SK-N-SH (cell line): ENCODE measurements at regions not wholly inside any gene's neighbourhood (a gene's known extent, or its start where the extent isn't known, plus 50 kb on each side); places are given as distances from the start of the nearest gene placed in this dataset.

Experiments used
- CTCF ChIA-PET: fragments of 300-600, 350-600 bp; formaldehyde crosslinking; extraction: SDS; loops from one replicate; lab custom pipeline; 2021; lab: Yijun Ruan, JAX
- POLR2A ChIA-PET: fragments of 350-600 bp; sonication (Branson Sonifier 250); formaldehyde crosslinking; extraction: SDS; loops from one replicate; lab custom pipeline; 2020; ENCODE audit warnings: antibody characterized with exemption, inconsistent platforms; lab: Yijun Ruan, JAX
- DNase-seq: peaks from one replicate; pipeline ENCODE4 v3.0.0; 2012
- H2AFZ ChIP-seq: fragments of 200-600 bp; sonication (generic); 2 replicates; pipeline ENCODE4 v1.8.1; 2016; ENCODE audit warnings: antibody characterized with exemption, mild to moderate bottlenecking, low read depth
- H3F3A ChIP-seq: fragments of 200-600 bp; sonication (generic); replicated peaks from 2 replicates; pipeline ENCODE3; 2016; ENCODE audit warnings: antibody characterized with exemption, mild to moderate bottlenecking; ENCODE audit not compliant: insufficient read depth
- H3K27ac ChIP-seq, 2 experiments: fragments of 200-500 bp in 1 of 2; fragments of 200-600 bp in 1 of 2; sonication (Bioruptor generic) in 1 of 2; sonication (generic), shearing (Covaris generic) in 1 of 2; 2 replicates each; pipeline versions ENCODE4 v1.5.1 to v1.6.1; 2014 to 2016; ENCODE audit warnings: low read depth in 2 of 2, inconsistent platforms in 1 of 2, low read length in 1 of 2, mild to moderate bottlenecking in 1 of 2, mixed read lengths in 1 of 2
- H3K27me3 ChIP-seq: fragments of 200-600 bp; sonication (generic), shearing (Covaris generic); 2 replicates; pipeline ENCODE4 v1.6.1; 2016; ENCODE audit warnings: mixed run types; ENCODE audit not compliant: insufficient read depth
- H3K36me3 ChIP-seq, 2 experiments: fragments of 200-500 bp in 1 of 2; fragments of 200-600 bp in 1 of 2; sonication (Bioruptor generic) in 1 of 2; sonication (generic) in 1 of 2; replicated peaks in 1 of 2; 2 replicates each; pipeline versions ENCODE3 to v1.5.1; 2014 to 2016; ENCODE audit warnings: low read length in 1 of 2, mild to moderate bottlenecking in 1 of 2; ENCODE audit not compliant: insufficient read depth in 2 of 2, control insufficient read depth in 1 of 2
- H3K4me1 ChIP-seq, 2 experiments: fragments of 200-500 bp in 1 of 2; fragments of 200-600 bp in 1 of 2; sonication (Bioruptor generic) in 1 of 2; sonication (generic), shearing (Covaris generic) in 1 of 2; 2 replicates each; pipeline versions ENCODE4 v1.5.1 to v1.6.1; 2014 to 2016; ENCODE audit warnings: low read depth in 1 of 2, low read length in 1 of 2, mixed run types in 1 of 2; ENCODE audit not compliant: insufficient read depth in 2 of 2, control insufficient read depth in 1 of 2
- H3K4me2 ChIP-seq: fragments of 200-600 bp; sonication (generic), shearing (Covaris generic); 2 replicates; pipeline ENCODE4 v1.6.1; 2017; ENCODE audit warnings: mixed run types
- H3K4me3 ChIP-seq, 2 experiments: fragments of 200-500 bp in 1 of 2; fragments of 200-600 bp in 1 of 2; sonication (Bioruptor generic) in 1 of 2; sonication (generic), shearing (Covaris generic) in 1 of 2; 2 replicates each; pipeline versions ENCODE4 v1.5.1 to v1.8.1; 2014 to 2016; ENCODE audit warnings: low read depth in 2 of 2, inconsistent platforms in 1 of 2, low read length in 1 of 2, mild to moderate bottlenecking in 1 of 2, mixed read lengths in 1 of 2, moderate library complexity in 1 of 2
- H3K79me2 ChIP-seq: fragments of 200-600 bp; sonication (generic); 2 replicates; pipeline ENCODE4 v1.8.1; 2017; ENCODE audit warnings: mild to moderate bottlenecking; ENCODE audit not compliant: insufficient read depth
- H3K9ac ChIP-seq: fragments of 200-600 bp; sonication (generic); 2 replicates; pipeline ENCODE4 v1.6.1; 2017; ENCODE audit warnings: mixed run types
- H3K9me2 ChIP-seq: fragments of 200-600 bp; sonication (generic); 2 replicates; pipeline ENCODE4 v1.6.1; 2017; ENCODE audit warnings: mixed run types
- H3K9me3 ChIP-seq: fragments of 200-600 bp; sonication (generic); 2 replicates; pipeline ENCODE4 v1.6.1; 2017; ENCODE audit warnings: mixed run types, mild to moderate bottlenecking, moderate library complexity
- H4K20me1 ChIP-seq: fragments of 200-600 bp; sonication (generic); 2 replicates; pipeline ENCODE4 v1.6.1; 2017; ENCODE audit warnings: mild to moderate bottlenecking, mixed run types; ENCODE audit not compliant: insufficient read depth
- EP300 ChIP-seq, 2 experiments: IDR thresholded peaks; 2 replicates each; pipeline versions ENCODE4 v1.4.0 to v1.6.1; 2012; ENCODE audit warnings: borderline replicate concordance in 1 of 2, low read depth in 1 of 2, low read length in 1 of 2
- EZH2phosphoT487 ChIP-seq: fragments of 200-600 bp; sonication (generic); IDR thresholded peaks from 2 replicates; pipeline ENCODE4 v1.6.1; 2017; ENCODE audit warnings: low read depth, mixed run types, mild to moderate bottlenecking, antibody characterized with exemption, moderate library complexity, borderline replicate concordance
- FOSL2 ChIP-seq: IDR thresholded peaks from 2 replicates; pipeline ENCODE4 v1.4.0; 2012; ENCODE audit warnings: low read depth, mild to moderate bottlenecking, moderate library complexity, borderline replicate concordance
- GATA2 ChIP-seq: sonication (generic); formaldehyde crosslinking; IDR thresholded peaks from 2 replicates; pipeline ENCODE4 v1.5.0; 2020; ENCODE audit warnings: mild to moderate bottlenecking, missing genetic modification reagents
- MXI1 ChIP-seq: IDR thresholded peaks from 2 replicates; pipeline ENCODE4 v1.6.1; 2012; ENCODE audit warnings: mild to moderate bottlenecking, low read depth, low read length, improper control_type of control experiment
- NFIC ChIP-seq: IDR thresholded peaks from 2 replicates; pipeline ENCODE4 v1.4.0; 2012; ENCODE audit warnings: borderline replicate concordance
- POLR2AphosphoS5 ChIP-seq: IDR thresholded peaks from 2 replicates; pipeline ENCODE4 v1.6.1; 2012; ENCODE audit warnings: low read depth, low read length
- RAD21 ChIP-seq: IDR thresholded peaks from 2 replicates; pipeline ENCODE4 v1.6.1; 2012; ENCODE audit warnings: mild to moderate bottlenecking, low read length
- RXRA ChIP-seq: IDR thresholded peaks from 2 replicates; pipeline ENCODE4 v1.4.0; 2012; ENCODE audit warnings: low read depth, mild to moderate bottlenecking, borderline replicate concordance
- SMC3 ChIP-seq: IDR thresholded peaks from 2 replicates; pipeline ENCODE4 v1.6.1; 2012; ENCODE audit warnings: low read depth, low read length, improper control_type of control experiment
- TEAD4 ChIP-seq: IDR thresholded peaks from 2 replicates; pipeline ENCODE4 v1.4.0; 2012; ENCODE audit warnings: mild to moderate bottlenecking, borderline replicate concordance; ENCODE audit not compliant: insufficient read depth
- WGBS: methylation state at CpG from one replicate; pipeline ENCODE4 v1.1.6; 2017; ENCODE audit warnings: low lambda C conversion rate; 5-methylcytosine and 5-hydroxymethylcytosine counted together
- TF ChIP-seq, protein P1 (sequence below): fragments of 150-350 bp; IDR thresholded peaks from 2 replicates; pipeline ENCODE4 v1.6.1; 2016; ENCODE audit warnings: mild to moderate bottlenecking, low read depth, low read length
- TF ChIP-seq, protein P2 (sequence below): IDR thresholded peaks from 2 replicates; pipeline ENCODE4; 2012
- TF ChIP-seq, protein P3 (sequence below): fragments of 150-350 bp; IDR thresholded peaks from 2 replicates; pipeline ENCODE4 v1.6.1; 2017; ENCODE audit warnings: antibody characterized with exemption, low read length, low read depth, borderline replicate concordance
- TF ChIP-seq, protein P4 (sequence below): fragments of 200-600 bp; sonication (generic); IDR thresholded peaks from 2 replicates; pipeline ENCODE4 v1.6.1; 2017; ENCODE audit warnings: antibody characterized with exemption, mild to moderate bottlenecking, moderate library complexity
- TF ChIP-seq, protein P5 (sequence below): IDR thresholded peaks from 2 replicates; pipeline ENCODE4 v1.6.1; 2012; ENCODE audit warnings: mild to moderate bottlenecking, low read depth, low read length, moderate library complexity
- TF ChIP-seq, protein P6 (sequence below): IDR thresholded peaks from 2 replicates; pipeline ENCODE4 v1.4.0; 2012; ENCODE audit warnings: low read depth, borderline replicate concordance

DNA sequence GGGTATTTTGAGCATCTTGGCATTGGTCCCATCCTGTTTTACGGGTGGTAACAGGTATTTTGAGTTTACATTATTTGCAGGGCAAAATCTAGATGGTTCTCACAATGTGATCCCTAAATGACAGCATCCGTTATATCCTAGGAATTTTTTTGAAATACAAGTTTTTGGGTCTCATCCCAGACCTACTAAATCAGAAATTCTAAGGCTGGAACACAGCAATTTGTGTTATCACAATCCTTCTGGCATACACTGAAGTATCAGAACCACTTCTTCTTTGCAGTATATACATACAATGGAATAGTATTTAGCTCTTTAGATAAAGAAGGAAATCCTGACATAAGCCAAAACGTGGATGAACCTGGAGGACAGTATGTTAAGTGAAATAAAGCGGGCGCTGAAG lies 104.1 kb upstream of the LSM6 start:
- Histone ChIP-seq H3K4me1 (no peaks in the 10 kb centered on the region), H3K4me2 (no peak overlapping the region), H3F3A (no peaks in the 10 kb centered on the region), H3K4me3 (no peak overlapping the region), H3K36me3 (no peaks in the 10 kb centered on the region), H3K79me2 (no peaks in the 10 kb centered on the region), H3K9me3 (no peaks in the 10 kb centered on the region), H2AFZ (no peak overlapping the region), H3K9ac (no peak overlapping the region), H3K9me2 (no peaks in the 10 kb centered on the region), H4K20me1 (no peaks in the 10 kb centered on the region), H3K27ac (no peak overlapping the region), H3K27me3 (no peaks in the 10 kb centered on the region)
- 35% methylated on average over 5 of the region's 5 CpGs for WGBS
- CTCF ChIA-PET: no interaction called here
- DNase-seq: no peak
- TF ChIP-seq TEAD4: no peak
- TF ChIP-seq NFIC: no peak
- TF ChIP-seq, protein P1, sequence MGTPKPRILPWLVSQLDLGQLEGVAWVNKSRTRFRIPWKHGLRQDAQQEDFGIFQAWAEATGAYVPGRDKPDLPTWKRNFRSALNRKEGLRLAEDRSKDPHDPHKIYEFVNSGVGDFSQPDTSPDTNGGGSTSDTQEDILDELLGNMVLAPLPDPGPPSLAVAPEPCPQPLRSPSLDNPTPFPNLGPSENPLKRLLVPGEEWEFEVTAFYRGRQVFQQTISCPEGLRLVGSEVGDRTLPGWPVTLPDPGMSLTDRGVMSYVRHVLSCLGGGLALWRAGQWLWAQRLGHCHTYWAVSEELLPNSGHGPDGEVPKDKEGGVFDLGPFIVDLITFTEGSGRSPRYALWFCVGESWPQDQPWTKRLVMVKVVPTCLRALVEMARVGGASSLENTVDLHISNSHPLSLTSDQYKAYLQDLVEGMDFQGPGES: no peak
- no peak for TF ChIP-seq MXI1
- TF ChIP-seq, protein P2, sequence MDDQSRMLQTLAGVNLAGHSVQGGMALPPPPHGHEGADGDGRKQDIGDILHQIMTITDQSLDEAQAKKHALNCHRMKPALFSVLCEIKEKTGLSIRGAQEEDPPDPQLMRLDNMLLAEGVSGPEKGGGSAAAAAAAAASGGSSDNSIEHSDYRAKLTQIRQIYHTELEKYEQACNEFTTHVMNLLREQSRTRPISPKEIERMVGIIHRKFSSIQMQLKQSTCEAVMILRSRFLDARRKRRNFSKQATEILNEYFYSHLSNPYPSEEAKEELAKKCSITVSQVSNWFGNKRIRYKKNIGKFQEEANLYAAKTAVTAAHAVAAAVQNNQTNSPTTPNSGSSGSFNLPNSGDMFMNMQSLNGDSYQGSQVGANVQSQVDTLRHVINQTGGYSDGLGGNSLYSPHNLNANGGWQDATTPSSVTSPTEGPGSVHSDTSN: no peak
- TF ChIP-seq FOSL2: no peak
- TF ChIP-seq, protein P3, sequence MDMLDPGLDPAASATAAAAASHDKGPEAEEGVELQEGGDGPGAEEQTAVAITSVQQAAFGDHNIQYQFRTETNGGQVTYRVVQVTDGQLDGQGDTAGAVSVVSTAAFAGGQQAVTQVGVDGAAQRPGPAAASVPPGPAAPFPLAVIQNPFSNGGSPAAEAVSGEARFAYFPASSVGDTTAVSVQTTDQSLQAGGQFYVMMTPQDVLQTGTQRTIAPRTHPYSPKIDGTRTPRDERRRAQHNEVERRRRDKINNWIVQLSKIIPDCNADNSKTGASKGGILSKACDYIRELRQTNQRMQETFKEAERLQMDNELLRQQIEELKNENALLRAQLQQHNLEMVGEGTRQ: no peak
- TF ChIP-seq, protein P4, sequence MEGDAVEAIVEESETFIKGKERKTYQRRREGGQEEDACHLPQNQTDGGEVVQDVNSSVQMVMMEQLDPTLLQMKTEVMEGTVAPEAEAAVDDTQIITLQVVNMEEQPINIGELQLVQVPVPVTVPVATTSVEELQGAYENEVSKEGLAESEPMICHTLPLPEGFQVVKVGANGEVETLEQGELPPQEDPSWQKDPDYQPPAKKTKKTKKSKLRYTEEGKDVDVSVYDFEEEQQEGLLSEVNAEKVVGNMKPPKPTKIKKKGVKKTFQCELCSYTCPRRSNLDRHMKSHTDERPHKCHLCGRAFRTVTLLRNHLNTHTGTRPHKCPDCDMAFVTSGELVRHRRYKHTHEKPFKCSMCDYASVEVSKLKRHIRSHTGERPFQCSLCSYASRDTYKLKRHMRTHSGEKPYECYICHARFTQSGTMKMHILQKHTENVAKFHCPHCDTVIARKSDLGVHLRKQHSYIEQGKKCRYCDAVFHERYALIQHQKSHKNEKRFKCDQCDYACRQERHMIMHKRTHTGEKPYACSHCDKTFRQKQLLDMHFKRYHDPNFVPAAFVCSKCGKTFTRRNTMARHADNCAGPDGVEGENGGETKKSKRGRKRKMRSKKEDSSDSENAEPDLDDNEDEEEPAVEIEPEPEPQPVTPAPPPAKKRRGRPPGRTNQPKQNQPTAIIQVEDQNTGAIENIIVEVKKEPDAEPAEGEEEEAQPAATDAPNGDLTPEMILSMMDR: no peak
- no peak for TF ChIP-seq EZH2phosphoT487
- TF ChIP-seq GATA2 (CRISPR knock-in tag): no peak
- no peak for TF ChIP-seq SMC3
- POLR2A ChIA-PET: no interaction called here

DNA sequence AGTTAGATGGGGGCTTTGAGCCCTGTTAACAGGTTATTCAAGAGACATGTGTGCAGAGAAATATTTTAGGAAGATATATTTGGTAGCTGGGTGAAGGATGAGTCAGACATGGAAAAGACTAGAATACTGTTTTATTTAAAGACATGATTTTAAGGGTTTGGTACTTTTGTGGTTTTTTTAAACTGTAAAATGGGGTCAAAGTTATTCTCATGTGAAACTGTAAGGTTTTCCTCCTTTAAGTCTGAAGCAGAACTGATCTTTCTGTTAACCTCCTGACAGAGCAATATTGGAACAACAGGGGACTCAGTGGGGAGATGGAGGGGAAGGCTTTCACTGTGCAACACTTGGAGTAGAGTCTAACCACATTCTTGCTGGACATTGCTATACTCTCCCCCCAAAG lies 112.4 kb upstream of the LSM6 start:
- H3K9ac ChIP-seq: no peak overlapping the region
- CTCF ChIA-PET: no interaction called here
- H3F3A ChIP-seq: peaks cover 3% of the 10 kb centered on the region
- H3K4me2 ChIP-seq: no peak overlapping the region
- POLR2A ChIA-PET: no interaction called here
- H3K79me2 ChIP-seq: no peaks in the 10 kb centered on the region
- no peak overlapping the region for H3K4me3 ChIP-seq
- no peaks in the 10 kb centered on the region for H4K20me1 ChIP-seq
- no peaks in the 10 kb centered on the region for H3K4me1 ChIP-seq
- H3K9me2 ChIP-seq: no peaks in the 10 kb centered on the region
- no peak for DNase-seq
- H3K27me3 ChIP-seq: no peaks in the 10 kb centered on the region; the same call in 1 of the 2 replicates
- H3K27ac ChIP-seq: no peak overlapping the region
- H3K36me3 ChIP-seq: no peaks in the 10 kb centered on the region
- H3K9me3 ChIP-seq: no peaks in the 10 kb centered on the region
- H2AFZ ChIP-seq: no peak overlapping the region
- TF ChIP-seq, protein P5, sequence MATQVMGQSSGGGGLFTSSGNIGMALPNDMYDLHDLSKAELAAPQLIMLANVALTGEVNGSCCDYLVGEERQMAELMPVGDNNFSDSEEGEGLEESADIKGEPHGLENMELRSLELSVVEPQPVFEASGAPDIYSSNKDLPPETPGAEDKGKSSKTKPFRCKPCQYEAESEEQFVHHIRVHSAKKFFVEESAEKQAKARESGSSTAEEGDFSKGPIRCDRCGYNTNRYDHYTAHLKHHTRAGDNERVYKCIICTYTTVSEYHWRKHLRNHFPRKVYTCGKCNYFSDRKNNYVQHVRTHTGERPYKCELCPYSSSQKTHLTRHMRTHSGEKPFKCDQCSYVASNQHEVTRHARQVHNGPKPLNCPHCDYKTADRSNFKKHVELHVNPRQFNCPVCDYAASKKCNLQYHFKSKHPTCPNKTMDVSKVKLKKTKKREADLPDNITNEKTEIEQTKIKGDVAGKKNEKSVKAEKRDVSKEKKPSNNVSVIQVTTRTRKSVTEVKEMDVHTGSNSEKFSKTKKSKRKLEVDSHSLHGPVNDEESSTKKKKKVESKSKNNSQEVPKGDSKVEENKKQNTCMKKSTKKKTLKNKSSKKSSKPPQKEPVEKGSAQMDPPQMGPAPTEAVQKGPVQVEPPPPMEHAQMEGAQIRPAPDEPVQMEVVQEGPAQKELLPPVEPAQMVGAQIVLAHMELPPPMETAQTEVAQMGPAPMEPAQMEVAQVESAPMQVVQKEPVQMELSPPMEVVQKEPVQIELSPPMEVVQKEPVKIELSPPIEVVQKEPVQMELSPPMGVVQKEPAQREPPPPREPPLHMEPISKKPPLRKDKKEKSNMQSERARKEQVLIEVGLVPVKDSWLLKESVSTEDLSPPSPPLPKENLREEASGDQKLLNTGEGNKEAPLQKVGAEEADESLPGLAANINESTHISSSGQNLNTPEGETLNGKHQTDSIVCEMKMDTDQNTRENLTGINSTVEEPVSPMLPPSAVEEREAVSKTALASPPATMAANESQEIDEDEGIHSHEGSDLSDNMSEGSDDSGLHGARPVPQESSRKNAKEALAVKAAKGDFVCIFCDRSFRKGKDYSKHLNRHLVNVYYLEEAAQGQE: no peak
- TF ChIP-seq, protein P6, sequence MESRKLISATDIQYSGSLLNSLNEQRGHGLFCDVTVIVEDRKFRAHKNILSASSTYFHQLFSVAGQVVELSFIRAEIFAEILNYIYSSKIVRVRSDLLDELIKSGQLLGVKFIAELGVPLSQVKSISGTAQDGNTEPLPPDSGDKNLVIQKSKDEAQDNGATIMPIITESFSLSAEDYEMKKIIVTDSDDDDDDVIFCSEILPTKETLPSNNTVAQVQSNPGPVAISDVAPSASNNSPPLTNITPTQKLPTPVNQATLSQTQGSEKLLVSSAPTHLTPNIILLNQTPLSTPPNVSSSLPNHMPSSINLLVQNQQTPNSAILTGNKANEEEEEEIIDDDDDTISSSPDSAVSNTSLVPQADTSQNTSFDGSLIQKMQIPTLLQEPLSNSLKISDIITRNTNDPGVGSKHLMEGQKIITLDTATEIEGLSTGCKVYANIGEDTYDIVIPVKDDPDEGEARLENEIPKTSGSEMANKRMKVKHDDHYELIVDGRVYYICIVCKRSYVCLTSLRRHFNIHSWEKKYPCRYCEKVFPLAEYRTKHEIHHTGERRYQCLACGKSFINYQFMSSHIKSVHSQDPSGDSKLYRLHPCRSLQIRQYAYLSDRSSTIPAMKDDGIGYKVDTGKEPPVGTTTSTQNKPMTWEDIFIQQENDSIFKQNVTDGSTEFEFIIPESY: no peak
- no peak for TF ChIP-seq RAD21
- no peak for TF ChIP-seq POLR2AphosphoS5
- TF ChIP-seq EZH2phosphoT487: no peak
- no peak for TF ChIP-seq RXRA
- TF ChIP-seq EP300 (IDR thresholded peaks at IDR 0.05; ENCODE audit: borderline replicate concordance in 1 of 2, low read depth in 1 of 2, low read length in 1 of 2): no peak
- TF ChIP-seq NFIC: no peak
